Chondrocyte (in vitro differentiated cells): ENCODE measurements at regions not wholly inside any gene's neighbourhood (a gene's known extent, or its start where the extent isn't known, plus 50 kb on each side); places are given as distances from the start of the nearest gene placed in this dataset.

Experiments used
- DNase-seq: peaks from one replicate; pipeline ENCODE4 v3.0.0; 2021; ENCODE audit warnings: mixed read lengths, low spot score
- H3K27ac Mint-ChIP-seq: one replicate; pipeline ENCODE4 v1.8.0; 2021; ENCODE audit warnings: mild to moderate bottlenecking, moderate library complexity, mixed read lengths; ENCODE audit not compliant: unreplicated experiment
- H3K27me3 Mint-ChIP-seq: 2 replicates; pipeline ENCODE4 v1.8.0; 2021; ENCODE audit warnings: low read depth, mixed read lengths
- H3K36me3 Mint-ChIP-seq: 2 replicates; pipeline ENCODE4 v1.8.0; 2021; ENCODE audit warnings: low read depth, mixed read lengths
- H3K4me1 Mint-ChIP-seq: 2 replicates; pipeline ENCODE4 v1.8.0; 2021; ENCODE audit warnings: low read depth, mild to moderate bottlenecking, mixed read lengths
- H3K4me3 Mint-ChIP-seq: one replicate; pipeline ENCODE4 v1.8.0; 2021; ENCODE audit warnings: mild to moderate bottlenecking, moderate library complexity, mixed read lengths; ENCODE audit not compliant: unreplicated experiment
- H3K9me3 Mint-ChIP-seq: 2 replicates; pipeline ENCODE4 v1.8.0; 2021; ENCODE audit warnings: low read depth, mixed read lengths
- CTCF ChIP-seq: fragments of 200-600 bp; sonication (generic); IDR thresholded peaks from 2 replicates; pipeline ENCODE4 v1.5.0; 2021; ENCODE audit warnings: antibody characterized with exemption, mild to moderate bottlenecking, moderate library complexity

GRCh38 chr4:149296503-149296902, 519.1 kb downstream of the IQCM start:
- no peaks in the 10 kb centered on the region for H3K4me1 Mint-ChIP-seq
- no peak overlapping the region for H3K27ac Mint-ChIP-seq
- no peak overlapping the region for H3K4me3 Mint-ChIP-seq
- no peaks in the 10 kb centered on the region for H3K36me3 Mint-ChIP-seq
- DNase-seq = no peak
- no peak for TF ChIP-seq CTCF
- no peaks in the 10 kb centered on the region for H3K9me3 Mint-ChIP-seq
- H3K27me3 Mint-ChIP-seq = peaks cover 5% of the 10 kb centered on the region

GRCh38 chr4:149296084-149296483, 519.6 kb downstream of the IQCM start:
- no peak for DNase-seq
- peaks cover 6% of the 10 kb centered on the region for H3K27me3 Mint-ChIP-seq
- H3K9me3 Mint-ChIP-seq = no peaks in the 10 kb centered on the region

GRCh38 chr4:149294601-149295000, 521.0 kb downstream of the IQCM start:
- no peak for DNase-seq
- Mint-ChIP-seq H3K4me1 (no peaks in the 10 kb centered on the region), H3K27me3 (peaks cover 6% of the 10 kb centered on the region), H3K4me3 (no peak overlapping the region), H3K27ac (no peak overlapping the region), H3K36me3 (no peaks in the 10 kb centered on the region), H3K9me3 (no peaks in the 10 kb centered on the region)
- no peak for TF ChIP-seq CTCF

More at GRCh38 chr4:149296084-149296483, 519.6 kb downstream of the IQCM start:
- Mint-ChIP-seq H3K4me1 (no peaks in the 10 kb centered on the region), H3K36me3 (no peaks in the 10 kb centered on the region), H3K27ac (no peak overlapping the region), H3K4me3 (no peak overlapping the region)
- TF ChIP-seq CTCF = no peak

- no peaks in the 10 kb centered on the region for H3K36me3 Mint-ChIP-seq
- H3K9me3 Mint-ChIP-seq = peaks cover 2% of the 10 kb centered on the region
- H3K4me1 Mint-ChIP-seq = no peaks in the 10 kb centered on the region
- H3K27ac Mint-ChIP-seq = no peak overlapping the region
- DNase-seq = no peak
- H3K27me3 Mint-ChIP-seq = peaks cover 3% of the 10 kb centered on the region
- no peak for TF ChIP-seq CTCF
- no peak overlapping the region for H3K4me3 Mint-ChIP-seq
Measured at GRCh38 chr4:149293046-149293649, 522.5 kb downstream of the IQCM start.

DNA sequence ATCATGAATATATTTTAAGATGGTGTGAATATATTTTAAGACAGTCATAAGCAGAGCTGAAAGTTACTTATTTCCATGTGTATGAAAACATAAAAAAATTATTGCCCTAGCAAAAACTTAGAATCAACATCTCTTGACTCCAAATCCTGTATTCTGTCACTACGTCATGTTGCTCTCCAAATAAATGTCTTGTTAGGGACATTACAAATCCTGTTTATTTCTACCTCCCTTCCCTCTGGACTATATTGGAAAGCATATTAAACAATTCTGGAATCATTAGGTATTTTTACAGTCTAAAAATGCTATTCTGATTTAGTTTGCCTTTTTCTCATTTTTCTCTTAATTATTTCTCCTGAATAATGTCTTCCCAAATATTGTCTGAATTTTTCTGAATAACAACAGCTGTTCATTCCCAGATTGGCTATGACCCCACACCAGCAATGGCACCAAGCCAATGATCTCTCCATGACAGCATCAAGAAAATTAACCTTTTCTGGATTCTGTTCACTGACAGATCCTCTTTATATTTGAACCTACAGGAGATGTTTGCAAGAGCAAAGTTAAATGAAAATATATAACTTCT, 523.1 kb downstream of the IQCM start:
- no peak overlapping the region for H3K27ac Mint-ChIP-seq
- H3K36me3 Mint-ChIP-seq = no peaks in the 10 kb centered on the region
- H3K4me3 Mint-ChIP-seq = no peak overlapping the region
- no peak for TF ChIP-seq CTCF
- DNase-seq = no peak
- peaks cover 2% of the 10 kb centered on the region for H3K9me3 Mint-ChIP-seq
- no peaks in the 10 kb centered on the region for H3K4me1 Mint-ChIP-seq
- H3K27me3 Mint-ChIP-seq = peaks cover 3% of the 10 kb centered on the region
